Glomerular visceral epithelial cell (primary cell): ENCODE measurements at regions not wholly inside any gene's neighbourhood (a gene's known extent, or its start where the extent isn't known, plus 50 kb on each side); places are given as distances from the start of the nearest gene placed in this dataset.
A peak's percentile ranks its signal among the peaks of the same experiment; 100 is the strongest.

Experiments
- DNase-seq: peaks from one replicate; pipeline ENCODE4 v3.0.0-alpha.2; 2016; ENCODE audit errors: extremely low spot score

GRCh38 chr14:30786701-30787100, 87.7 kb upstream of the COCH start:
- no peak for DNase-seq

DNA sequence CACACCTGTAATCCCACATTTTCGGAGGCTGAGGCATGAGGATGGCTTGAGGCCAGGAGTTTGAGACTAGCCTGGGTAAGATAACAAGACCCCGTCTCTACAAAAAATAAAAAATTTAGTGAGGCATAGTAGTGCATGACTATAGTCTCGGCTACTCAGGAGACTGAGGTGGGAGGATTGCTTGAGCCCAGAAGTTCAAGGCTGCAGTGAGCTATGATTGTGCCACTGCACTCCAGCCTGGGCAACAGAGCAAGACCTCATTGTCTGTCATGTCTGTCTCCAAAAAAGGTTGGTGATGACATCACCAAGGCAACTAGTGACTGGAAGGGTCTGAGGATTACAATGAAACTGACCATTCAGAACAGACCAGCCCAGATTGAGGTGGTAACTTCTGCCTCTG, 83.5 kb upstream of the COCH start:
- DNase-seq = no peak

DNA sequence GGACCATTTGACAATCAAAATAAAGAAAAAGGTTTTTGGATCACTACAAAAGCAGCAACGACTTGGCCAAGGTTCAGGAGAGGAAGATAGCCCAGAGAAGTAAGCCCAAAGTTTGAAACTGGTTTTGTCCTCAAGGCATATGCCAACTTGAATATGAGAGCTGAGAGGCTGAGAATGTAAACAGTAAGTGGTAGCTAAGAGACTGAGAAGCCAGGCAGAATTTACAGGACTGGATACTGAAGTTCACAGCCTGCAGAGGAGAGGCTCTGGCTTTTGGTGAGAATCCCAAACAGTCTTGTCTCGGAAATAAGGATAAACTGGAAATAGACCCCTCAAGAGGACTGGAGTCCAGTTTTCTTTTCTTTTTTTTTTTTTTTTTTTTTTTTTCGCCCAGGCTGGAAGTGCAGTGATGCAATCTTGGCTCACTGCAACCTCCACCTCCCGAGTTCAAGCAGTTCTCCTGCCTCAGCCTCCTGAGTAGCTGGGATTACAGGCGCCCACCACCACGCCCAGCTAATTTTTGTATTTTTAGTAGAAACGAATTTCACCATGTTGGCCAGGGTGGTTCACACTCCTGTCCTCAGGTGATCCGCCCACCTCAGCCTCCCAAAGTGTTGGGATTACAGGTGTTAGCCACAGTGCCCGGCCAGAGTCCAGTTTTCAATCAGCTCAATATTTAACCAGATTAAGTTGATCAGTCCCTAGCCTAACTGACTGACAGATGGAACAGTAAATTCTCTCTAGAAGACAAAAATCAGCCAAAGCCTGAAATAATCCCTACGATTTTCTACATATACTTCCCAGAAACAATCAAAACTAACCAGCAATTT, 82.6 kb upstream of the COCH start:
- DNase-seq = no peak

GRCh38 chr14:30796707-30797106, 77.7 kb upstream of the COCH start:
- DNase-seq = no peak

- DNase-seq = no peak
These were observed 75.8 kb upstream of the COCH start for GRCh38 chr14:30798516-30798915.

GRCh38 chr14:30798961-30799360, 75.4 kb upstream of the COCH start:
- DNase-seq = no peak

GRCh38 chr14:30799933-30800332, 74.4 kb upstream of the COCH start:
- no peak for DNase-seq

DNA sequence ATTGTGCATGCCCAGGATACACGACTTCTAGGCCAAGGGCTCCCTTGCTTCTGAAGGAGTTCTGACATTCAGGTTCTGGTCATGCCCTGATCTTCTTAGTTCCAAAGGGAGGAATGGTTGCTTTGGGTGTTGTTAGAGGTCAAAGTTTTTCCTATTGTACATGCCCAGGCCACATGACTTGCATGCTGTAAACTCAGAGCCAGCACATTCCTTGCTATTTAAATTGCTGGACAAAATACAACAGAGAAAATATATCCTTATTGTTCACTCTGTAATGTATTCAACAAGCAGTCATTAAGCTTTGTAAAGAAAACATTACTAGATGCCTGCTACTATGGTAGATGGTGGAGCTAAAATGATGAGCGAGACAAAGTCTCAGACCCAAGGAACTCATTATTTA, 71.2 kb upstream of the COCH start:
- DNase-seq = no peak

DNA sequence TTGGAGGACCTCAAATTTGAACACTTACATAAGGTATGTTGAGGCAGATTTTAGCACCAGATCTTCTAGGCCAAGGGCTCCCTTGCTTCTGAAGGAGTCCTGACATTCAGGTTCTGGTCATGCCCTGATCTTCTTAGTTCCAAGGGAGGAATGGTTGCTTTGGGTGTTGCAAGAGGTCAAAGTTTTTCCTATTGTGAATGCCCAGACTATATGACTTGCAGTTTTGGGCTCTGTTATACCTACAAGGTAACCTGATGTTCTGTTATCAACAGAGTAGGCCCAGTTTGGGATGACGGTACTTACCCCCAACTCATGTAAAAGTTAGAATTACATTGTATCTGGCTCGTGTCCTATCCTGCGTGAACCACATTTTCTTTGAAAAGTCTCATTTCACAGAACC, 69.1 kb upstream of the COCH start:
- DNase-seq = no peak

DNA sequence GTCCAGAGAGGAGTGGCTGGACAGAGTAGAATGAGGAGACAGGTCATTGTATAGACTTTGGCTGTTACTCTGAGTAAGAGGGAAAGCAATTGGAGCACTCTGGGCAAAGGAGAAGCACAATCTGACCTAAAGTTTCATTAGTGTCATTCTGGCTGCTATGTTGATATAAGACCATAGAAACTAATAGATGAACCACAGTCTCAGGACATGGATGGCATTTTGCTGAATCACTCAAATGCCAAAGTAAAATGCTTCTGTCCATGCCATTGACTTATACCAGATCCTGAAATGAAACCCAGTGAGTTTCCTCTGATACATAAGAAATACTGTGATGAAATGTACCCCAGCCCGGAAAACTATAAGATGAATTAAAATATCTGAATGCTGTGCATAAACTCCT, 65.8 kb upstream of the COCH start:
- peak; percentile 51 for DNase-seq

DNA sequence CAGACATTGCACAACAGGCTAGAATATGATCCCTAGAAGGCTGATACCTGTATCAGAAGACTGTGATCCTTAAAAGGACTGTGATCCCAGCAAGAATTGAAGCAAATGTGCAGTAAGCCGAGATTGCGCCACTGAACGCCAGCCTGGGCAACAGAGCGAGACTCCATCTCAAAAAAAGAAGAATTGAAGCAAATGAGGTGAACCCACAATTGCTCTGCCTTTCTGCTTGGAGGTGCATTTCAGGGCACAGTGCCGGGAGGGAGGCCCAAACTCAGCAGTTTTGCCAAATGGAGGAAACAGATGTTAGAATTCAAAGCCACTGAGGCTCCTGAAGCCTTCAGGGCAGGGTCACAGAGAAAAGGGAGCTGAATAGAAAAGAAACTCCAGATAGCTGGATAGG, 61.1 kb upstream of the COCH start:
- no peak for DNase-seq

- DNase-seq = no peak
These were observed 53.7 kb upstream of the COCH start for GRCh38 chr14:30820674-30821073.

GRCh38 chr14:30822080-30822571, 52.2 kb upstream of the COCH start:
- no peak for DNase-seq
